ENCODE measurements at regions not wholly inside any gene's neighbourhood (a gene's known extent, or its start where the extent isn't known, plus 50 kb on each side); places are given as distances from the start of the nearest gene placed in this dataset.

DNA sequence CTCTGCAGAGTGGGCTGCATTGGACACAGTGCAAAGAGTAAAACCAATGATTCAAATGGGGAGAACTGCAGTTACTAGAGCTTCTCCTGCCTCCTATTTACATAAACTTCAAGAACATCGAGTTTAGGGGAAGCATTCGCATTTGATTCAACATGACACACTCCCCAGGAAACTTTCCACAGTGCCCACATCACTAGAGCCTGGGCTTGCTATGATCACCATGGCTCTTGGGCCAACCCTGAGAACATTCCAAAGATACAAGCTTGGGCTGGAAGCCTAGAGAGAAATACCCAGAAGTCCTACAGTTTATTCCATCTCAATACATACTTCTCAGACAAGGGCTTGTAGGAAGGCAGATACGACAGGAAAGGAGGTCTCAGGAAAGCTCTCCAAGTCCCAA, 337.9 kb downstream of the CD83 start:
- peaks cover 0 to 45% of the 10 kb centered on the region in 2 donors for H3K4me1 ChIP-seq
- no peak for DNase-seq (ENCODE audit: low spot score)

DNA sequence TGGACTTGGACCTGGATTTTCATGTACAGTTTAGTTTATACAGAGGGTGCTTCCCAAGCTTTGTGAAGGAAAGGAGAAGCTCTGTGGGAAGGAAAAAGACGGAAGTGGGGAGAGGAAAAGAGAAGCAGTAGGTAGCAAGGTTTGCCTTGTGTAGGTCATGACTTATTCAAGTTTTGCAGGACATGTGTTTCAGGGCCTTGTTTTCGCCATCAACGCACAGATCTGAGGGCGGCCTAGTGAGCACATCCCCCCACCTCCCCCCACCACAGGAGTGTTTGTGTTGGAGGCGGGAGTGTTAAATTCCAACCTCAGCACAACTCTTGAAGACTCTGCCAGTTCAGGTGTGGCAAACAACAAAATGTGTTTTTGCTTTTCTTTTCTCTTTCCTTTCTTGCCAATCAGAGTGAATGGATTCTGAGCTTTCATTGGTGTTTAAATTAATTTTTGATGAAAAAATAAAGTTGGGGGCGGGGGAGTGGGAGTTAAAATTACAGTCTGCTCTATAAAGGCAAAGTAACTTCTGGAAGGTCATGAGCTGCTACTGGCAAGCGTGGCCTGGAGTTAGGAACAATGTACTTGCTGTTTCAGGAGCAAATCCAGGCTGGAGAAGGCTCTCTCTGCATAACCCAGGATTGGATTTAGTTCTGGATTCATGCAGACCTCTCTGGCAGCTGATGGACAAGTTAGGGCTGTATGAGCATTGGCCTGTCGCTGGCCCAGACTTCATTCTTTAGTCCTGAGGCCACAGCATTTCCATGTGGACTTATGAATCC, 338.5 kb downstream of the CD83 start:
- no peaks in the 10 kb centered on the region for H3K27me3 ChIP-seq
- TF ChIP-seq, protein P1, sequence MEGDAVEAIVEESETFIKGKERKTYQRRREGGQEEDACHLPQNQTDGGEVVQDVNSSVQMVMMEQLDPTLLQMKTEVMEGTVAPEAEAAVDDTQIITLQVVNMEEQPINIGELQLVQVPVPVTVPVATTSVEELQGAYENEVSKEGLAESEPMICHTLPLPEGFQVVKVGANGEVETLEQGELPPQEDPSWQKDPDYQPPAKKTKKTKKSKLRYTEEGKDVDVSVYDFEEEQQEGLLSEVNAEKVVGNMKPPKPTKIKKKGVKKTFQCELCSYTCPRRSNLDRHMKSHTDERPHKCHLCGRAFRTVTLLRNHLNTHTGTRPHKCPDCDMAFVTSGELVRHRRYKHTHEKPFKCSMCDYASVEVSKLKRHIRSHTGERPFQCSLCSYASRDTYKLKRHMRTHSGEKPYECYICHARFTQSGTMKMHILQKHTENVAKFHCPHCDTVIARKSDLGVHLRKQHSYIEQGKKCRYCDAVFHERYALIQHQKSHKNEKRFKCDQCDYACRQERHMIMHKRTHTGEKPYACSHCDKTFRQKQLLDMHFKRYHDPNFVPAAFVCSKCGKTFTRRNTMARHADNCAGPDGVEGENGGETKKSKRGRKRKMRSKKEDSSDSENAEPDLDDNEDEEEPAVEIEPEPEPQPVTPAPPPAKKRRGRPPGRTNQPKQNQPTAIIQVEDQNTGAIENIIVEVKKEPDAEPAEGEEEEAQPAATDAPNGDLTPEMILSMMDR (IDR thresholded peaks at IDR 0.05): no peak
- no peak overlapping the region for H3K27ac ChIP-seq
- no peak for DNase-seq (ENCODE audit: low spot score)
- peaks cover 0 to 42% of the 10 kb centered on the region in 2 donors for H3K4me1 ChIP-seq
- no peaks in the 10 kb centered on the region for H3K36me3 ChIP-seq
- H3K9me3 ChIP-seq: no peaks in the 10 kb centered on the region
- H3K4me3 ChIP-seq: no peak overlapping the region

More for the DNA sequence above, 337.9 kb downstream of the CD83 start:
- Histone ChIP-seq H3K27ac (no peak overlapping the region), H3K9me3 (no peaks in the 10 kb centered on the region), H3K4me3 (no peak overlapping the region), H3K27me3 (no peaks in the 10 kb centered on the region), H3K36me3 (no peaks in the 10 kb centered on the region)
- TF ChIP-seq, protein P1 (IDR thresholded peaks at IDR 0.05): no peak

DNA sequence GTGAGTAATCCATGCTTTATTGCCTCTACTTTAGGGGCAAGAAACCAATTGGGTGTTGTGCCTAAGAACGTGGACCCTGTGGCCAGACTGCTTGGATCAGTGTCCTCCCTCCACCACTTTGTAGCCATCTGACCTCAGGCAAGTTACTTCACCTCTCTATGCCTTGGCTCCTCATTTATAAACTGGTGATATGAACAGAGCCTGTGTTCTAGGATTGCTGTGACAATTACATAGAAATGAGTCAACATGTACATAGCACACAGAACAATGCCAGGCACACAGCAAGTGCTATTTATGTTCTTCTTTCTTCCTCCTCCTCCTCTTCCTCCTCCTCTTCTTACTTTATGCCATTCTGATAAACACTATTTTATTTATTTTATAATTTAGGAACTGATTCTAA, 339.4 kb downstream of the CD83 start:
- no peak overlapping the region for H3K4me3 ChIP-seq
- peaks cover 7% of the 10 kb centered on the region for H3K36me3 ChIP-seq
- DNase-seq (ENCODE audit: low spot score): no peak
- H3K4me1 ChIP-seq: peaks cover 0 to 42% of the 10 kb centered on the region in 2 donors
- no peak overlapping the region for H3K27ac ChIP-seq
- no peaks in the 10 kb centered on the region for H3K27me3 ChIP-seq
- no peaks in the 10 kb centered on the region for H3K9me3 ChIP-seq
- TF ChIP-seq, protein P1 (IDR thresholded peaks at IDR 0.05): no peak

DNA sequence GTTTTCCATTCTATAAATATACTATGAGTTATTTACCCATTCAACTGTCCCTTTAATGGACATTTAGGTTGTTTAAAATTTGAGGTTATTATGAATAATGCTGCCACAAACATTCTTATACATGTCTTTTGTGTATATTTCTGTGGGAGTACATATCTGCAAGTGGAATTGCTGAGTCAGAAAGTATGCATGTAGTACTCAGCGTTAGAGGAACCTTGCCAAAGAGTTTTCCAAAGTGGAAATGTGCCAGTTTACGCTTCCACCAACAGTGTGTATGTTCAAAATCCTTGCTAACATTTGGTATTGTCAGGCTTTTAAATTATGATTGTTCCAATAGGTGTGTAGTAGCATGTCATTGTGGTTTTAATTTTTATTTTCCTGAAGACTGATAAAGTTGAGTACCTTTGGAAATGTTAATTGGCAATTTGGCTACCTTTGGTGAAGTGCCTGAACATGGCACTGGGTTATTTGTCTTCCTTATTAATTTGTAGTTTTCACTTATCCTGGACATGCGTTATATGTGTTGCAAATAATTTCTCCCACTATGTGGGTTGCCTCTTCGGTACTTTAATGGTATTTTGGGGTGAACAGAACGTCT, 341.2 kb downstream of the CD83 start:
- Histone ChIP-seq H3K9me3 (no peaks in the 10 kb centered on the region), H3K4me3 (no peak overlapping the region), H3K27ac (no peak overlapping the region), H3K27me3 (no peaks in the 10 kb centered on the region), H3K36me3 (peaks cover 8% of the 10 kb centered on the region), H3K4me1 (peaks cover 0 to 31% of the 10 kb centered on the region in 2 donors)
- no peak for DNase-seq (ENCODE audit: low spot score)
- TF ChIP-seq, protein P1 (IDR thresholded peaks at IDR 0.05): no peak

DNA sequence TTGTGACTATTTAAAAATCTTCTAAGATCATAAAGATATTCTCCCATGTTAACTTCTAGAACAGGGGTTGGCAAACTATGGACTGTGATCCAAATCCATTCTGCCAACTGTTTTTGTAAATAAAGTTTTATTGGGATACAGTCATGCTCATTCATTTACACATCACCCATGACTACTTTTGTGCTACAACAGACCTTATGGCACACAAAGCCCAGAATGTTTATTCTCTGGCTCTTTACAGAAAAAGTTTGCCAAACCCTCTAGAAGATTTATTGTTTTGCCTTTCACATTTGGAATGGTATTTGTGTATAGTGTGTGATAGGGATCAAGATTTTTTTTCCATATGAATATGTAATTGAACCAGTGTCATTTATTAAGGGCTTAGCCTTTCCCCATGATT, 341.7 kb downstream of the CD83 start:
- DNase-seq (ENCODE audit: low spot score): no peak
- Histone ChIP-seq H3K4me3 (no peak overlapping the region), H3K36me3 (peaks cover 8% of the 10 kb centered on the region), H3K4me1 (peaks cover 0 to 26% of the 10 kb centered on the region in 2 donors), H3K9me3 (no peaks in the 10 kb centered on the region), H3K27me3 (no peaks in the 10 kb centered on the region), H3K27ac (no peak overlapping the region)
- TF ChIP-seq, protein P1 (IDR thresholded peaks at IDR 0.05): no peak

Data from right atrium auricular region (tissue), 2 donors.